NCI-H1092 (cell line): ENCODE measurements at regions not wholly inside any gene's neighbourhood (a gene's known extent, or its start where the extent isn't known, plus 50 kb on each side); places are given as distances from the start of the nearest gene placed in this dataset.

Source experiments
- DNase-seq: peaks from one replicate; lab custom pipeline; 2025; lab: John Stamatoyannopoulos, UW

DNA sequence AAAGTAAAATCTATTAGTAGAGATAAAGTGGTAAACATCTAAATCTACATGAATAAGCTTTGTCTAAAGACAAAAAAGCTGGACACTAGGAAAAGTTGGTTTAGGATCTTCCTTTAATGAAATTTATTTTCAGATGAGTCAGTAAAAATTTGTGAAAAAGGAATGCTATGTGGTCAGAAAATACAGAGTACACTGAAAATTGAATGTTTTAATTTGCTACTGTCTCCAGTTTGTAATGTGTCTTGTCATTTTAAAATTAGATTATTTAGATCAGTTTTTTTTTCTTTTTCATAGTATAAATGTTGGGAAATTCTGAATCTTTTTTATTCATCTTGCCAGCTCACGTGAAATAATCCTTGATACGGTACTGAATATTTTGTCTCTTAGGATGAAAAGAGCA lies 56.9 kb downstream of the SLITRK6 start:
- DNase-seq: no peak

DNA sequence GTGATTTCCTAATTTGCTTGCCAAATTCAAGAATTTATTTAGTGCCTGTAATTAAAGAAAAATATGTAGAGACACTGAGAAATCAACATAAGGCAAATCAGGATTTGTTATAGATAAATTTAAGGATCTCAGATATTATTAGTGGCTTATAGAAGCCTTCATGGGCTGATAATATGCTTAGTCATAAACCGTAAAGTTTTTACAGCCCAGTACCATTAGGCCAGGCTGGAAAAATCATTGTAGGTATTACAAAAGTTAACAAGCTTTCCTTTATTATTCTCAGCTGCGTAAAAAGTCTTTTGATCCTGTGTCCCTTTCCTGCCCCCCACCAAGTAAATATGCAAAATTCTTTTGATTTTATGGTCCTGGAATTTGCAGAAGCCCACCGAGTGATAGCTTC lies 58.2 kb downstream of the SLITRK6 start:
- no peak for DNase-seq

DNA sequence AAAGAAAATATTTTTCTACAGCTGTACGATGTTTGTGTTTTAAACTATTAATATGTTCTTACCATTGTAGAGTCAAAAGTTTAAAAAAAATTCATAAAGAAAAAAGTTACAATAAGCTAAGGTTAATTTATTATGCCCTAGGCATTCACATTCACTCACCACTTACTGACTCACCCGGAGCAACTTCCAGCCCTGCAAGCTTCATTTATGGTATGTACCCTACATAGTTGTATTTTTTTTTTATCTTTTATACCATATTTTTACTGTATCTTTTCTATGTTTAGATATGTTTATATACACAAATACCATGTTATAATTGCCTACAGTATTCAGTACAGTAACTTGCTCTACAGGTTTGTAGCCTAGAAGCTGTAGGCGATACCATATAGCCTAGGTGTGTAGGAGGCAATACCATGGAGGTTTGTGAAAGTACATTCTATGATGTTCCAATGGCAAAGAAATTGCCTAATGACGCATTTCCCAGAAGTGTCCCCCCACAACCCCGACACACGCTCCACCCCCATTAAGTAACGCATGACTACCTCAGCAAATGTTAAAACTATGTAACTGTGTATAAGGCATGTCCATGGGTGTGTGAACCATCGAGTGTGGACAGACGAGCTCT lies 60.4 kb downstream of the SLITRK6 start:
- DNase-seq: no peak

GRCh38 chr13:85737952-85738351 lies 61.3 kb downstream of the SLITRK6 start:
- no peak for DNase-seq

DNA sequence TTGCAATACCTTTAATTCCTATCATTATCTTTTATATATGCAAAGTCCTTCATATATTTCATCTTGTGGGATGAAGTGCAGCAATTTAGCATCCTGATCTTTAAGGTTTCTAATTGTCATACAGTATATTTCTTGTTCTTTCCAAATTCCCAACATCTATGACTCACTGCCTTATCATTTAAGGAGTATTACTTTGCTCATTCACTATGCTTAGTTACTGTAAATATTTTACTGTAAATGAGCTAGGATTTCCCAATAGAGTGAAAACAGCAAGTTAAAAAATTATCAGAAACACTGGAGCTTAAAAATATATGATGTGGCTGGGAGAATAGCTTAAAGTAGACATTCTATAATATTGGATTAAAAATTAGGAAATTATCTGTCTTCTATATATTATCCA lies 69.9 kb downstream of the SLITRK6 start:
- DNase-seq: no peak

- DNase-seq: no peak
Observed at GRCh38 chr13:85728811-85729210, 70.4 kb downstream of the SLITRK6 start.

DNA sequence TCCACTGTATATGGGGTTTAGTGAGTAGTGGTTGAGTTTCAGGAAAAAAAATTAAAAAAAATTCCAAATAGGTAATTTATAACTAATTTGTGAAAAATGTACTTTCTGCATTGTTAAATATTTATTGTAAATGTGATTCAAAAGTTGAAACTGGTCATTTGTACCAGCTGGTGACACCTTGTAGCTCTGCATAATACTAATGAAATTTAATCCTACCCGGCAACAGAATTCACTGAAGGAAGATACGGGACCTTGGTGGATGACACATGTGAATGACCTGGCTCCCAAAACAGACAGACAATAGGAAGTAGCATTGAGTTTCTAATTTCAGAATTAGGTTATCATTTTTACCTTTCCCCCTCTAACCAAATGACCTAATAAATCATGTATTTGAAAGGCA lies 73.8 kb downstream of the SLITRK6 start:
- no peak for DNase-seq

DNA sequence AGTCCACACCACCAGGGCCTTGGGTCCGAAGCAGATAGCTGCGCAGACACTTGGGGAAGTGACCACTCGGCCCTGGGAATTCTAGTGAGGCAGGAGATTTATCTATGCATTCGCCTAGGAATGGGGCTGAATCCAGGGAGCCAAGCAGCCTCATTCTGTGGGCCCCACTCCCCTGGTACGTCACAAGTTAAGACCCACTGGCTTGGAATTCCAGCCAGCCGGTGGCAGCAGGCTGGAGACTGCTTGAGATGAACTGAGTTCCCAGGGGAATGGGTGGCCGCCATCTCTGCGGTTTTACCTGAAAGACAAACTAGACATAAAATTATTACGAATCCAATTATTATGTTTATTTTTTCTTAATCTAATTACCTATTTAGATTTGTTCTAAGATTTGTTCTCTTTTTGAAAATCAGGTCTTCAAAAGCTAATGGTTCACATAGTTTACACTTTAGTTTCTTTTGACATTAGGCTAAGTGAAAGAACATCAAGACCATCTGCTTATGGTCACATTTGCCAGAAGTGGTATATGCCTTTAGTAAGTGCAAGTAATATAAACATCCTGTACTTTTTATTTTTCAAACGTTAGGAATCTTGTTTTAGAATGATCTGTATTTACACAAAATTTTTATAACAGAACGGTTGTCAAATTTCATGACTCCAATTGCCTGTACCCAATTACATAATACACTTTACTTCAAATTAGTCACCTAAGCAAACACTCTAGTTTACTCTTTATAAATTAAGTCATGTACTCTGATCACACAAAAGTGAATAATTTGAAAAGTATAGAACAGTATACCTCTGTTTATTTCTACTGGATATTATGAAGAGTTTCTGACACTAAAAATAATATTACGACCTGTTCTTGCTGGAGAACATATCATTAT lies 74.4 kb downstream of the SLITRK6 start:
- DNase-seq: no peak

GRCh38 chr13:85719749-85720148 lies 79.5 kb downstream of the SLITRK6 start:
- DNase-seq: no peak

GRCh38 chr13:85717921-85718320 lies 81.3 kb downstream of the SLITRK6 start:
- DNase-seq: no peak

DNA sequence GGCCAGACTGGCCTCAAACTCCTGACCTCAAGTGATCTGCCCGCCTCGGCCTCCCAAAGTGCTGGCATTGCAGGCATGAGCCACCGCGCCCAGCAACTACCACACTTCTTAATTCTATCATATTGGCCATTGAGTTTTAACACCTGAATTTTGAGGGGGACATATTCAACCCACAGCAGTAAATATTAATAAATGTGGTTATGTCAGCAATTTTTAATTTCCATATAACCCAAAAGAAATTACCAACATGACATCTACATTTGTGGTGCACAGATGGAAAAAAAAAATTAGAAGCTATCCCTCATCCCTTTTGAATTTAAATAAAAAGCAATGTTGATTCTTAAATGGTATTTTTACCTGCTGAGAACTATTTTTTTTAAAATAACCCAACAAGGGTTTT lies 88.7 kb downstream of the SLITRK6 start:
- DNase-seq: no peak

DNA sequence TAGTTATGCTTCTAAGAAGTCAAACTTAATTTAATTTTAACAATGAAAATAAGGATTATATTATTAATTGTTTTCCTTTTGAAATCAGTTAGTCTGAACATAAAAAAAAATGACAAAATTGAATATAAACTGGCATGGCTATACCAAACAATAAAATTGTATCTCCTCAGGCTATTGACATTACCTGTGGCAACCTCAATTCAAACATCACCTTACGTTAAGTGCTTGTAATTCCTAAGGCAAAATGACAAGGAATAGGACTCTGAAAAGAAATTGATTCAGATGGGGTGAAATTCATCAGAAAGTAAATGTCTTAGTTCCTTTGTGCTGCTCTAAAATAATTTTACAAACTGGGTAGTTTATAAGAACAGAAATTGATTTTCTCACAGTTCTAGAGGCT lies 89.5 kb downstream of the SLITRK6 start:
- DNase-seq: no peak

DNA sequence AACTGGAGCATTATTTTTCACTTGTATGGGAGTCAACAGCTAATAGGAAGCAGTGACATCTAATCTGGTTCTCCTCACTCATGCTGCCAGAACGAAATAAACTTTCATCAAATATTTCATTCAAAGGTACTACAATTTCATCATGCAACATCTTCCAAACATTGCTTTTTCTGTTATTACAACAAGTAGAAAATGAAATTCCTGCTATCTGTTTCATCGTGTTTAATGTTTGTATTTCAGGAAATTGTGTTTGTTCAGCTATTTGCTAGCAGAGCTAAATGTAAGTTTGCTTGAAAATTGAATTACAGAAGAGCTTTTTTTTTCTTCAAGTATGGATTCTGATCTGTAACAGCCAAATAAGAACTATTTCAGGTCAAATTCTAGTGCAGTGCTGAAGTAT lies 90.1 kb downstream of the SLITRK6 start:
- DNase-seq: no peak

- no peak for DNase-seq
Observed at GRCh38 chr13:85700906-85701305, 98.3 kb downstream of the SLITRK6 start.

- DNase-seq: no peak
Observed at GRCh38 chr13:85698256-85698655, 101.0 kb downstream of the SLITRK6 start.

DNA sequence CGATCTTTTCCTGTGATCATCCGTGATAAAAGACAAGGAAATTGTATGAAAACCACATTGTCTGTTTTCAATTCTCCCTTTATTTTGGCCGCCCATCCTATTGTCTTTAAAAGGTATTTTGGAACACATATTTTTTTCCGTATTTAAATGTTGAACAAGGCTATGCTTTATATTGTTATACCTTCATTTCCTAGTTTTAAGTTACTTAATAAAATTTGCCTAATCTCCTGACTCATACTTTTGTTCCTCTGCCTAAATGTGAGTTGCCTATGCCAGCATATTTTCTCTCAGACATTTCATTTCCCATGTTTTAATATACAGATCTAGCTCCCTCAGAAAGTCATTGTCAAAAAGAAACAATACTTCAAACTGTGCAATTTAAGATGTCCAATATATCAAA lies 104.2 kb downstream of the SLITRK6 start:
- DNase-seq: no peak

DNA sequence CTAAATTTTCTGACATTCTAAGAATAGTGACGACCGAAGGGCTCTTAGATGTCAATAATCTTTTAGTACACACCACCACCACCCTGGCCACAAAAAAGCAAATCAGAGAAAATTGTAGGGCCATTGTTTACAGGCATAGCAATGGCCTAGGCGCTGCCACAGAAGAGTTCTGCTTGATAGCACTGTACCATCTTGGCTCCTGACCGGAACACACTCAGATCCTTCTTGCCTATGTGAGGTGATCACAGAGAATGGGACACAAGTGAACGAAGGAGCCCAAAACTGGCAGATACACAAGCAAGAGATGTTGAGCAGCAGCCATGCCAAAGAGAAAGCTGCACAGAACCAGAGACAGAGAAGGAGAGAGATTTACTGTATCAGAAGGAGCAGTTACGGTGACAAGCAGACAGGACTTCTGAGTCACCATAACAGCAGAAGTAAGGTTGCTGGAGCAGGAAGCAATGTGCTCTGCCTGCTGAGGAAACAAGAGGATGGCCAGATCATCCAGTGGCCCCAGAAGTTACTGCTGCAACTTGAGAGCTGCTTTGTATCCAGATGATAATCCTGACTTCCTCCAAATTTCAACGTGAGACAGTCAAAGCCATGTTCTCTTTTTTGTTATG lies 105.2 kb downstream of the SLITRK6 start:
- DNase-seq: no peak

DNA sequence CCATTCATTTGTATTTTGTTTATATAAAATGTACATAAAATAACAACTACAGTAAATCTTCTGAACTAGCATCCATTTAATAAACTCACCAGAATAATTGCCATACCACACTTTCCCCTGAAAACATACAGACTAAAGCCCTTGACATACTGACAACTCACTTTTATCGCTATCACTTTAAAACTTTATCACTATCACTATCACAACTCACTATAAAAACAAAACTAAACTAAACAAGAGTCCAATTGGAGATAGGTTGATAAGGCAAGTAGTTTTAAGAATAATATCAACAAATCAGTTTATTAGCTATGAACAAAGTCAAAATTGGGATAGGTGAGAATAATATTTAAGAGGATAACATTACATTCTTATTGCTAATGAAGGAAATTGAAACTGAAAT lies 108.9 kb downstream of the SLITRK6 start:
- DNase-seq: no peak

DNA sequence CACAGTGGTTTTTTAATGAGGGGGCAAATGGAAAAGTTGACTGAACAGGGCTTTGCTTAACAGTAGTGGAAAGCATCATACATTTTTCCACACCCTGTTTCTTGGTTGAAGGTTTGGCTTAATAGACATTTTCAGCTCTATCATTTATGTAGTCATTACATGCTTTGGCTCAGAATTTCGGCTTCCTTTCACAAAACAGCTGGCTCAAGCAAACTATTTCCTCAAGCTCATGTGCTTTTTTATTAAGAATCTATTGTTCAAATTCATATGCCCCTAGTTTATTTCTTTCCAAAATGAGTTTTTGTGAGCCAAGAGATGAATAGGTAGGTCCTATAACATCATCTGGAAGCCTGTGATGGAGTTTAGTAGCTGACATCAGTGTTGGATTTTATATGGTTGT lies 113.8 kb downstream of the SLITRK6 start:
- DNase-seq: no peak

DNA sequence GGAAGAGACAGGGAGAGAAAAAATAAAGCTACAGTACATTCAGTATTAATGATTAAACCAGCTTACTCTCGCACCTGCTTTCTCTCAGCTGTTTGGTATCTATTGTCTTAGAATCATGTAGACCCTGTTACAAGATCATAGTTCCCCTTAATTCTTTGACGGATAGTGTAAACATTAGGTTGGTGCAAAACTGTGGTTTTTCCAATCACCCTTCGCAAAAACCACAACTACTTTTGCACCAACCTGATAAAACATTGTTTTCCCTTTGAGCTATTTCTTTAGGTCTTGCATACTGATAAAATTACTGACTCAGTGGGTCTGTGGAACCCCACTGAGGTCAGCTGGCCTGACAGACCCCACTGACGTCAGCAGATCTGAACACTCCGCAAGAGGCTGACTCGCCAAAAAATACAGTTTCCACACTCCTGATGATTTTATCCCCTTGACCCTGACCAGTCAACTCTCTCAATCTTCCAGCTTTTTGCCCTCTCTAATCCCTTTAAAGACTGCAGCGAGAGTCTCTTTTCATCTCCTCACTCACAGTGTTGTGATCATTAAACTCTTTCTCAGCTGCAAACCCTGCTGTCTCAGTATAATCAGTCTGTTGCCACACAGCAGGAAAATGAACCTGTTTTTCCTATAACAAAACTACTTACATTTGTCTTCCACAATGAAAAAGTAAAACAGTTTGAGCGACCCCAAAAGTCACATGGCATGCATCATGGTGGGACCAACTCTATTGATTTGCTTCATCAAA lies 123.9 kb downstream of the SLITRK6 start:
- no peak for DNase-seq

DNA sequence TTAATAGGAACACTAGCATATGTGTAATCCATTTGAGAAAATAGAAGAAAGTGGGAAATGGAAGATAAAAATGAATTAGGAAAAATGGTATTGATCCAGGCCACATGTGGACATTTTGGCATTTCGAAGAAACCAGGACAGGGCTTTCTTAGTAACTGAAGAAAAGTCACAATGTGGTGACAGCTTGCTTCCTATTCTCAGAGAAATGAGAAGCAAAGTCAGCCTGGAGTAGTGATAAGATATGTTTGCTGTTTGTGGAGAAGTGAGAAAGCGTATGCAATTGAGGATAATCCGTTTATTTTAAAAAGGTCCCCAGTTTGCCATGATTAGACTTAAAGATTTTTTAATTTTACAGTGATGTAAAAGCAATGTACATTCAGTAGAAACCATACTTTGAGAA lies 127.9 kb downstream of the SLITRK6 start:
- DNase-seq: no peak

- no peak for DNase-seq
Observed at GRCh38 chr13:85666356-85666755, 132.9 kb downstream of the SLITRK6 start.

- DNase-seq: no peak
Observed at GRCh38 chr13:85665286-85665685, 133.9 kb downstream of the SLITRK6 start.
